VCaP (cell line): ENCODE measurements at regions not wholly inside any gene's neighbourhood (a gene's known extent, or its start where the extent isn't known, plus 50 kb on each side); places are given as distances from the start of the nearest gene placed in this dataset.

Source experiments
- H3K27ac ChIP-seq: fragments of 450-650 bp; 2 replicates; pipeline ENCODE4 v1.5.1; 2017
- CTCF ChIP-seq: fragments of 450-650 bp; conservative IDR thresholded peaks from 2 replicates; pipeline ENCODE4 v1.5.1; 2017; ENCODE audit warnings: mild to moderate bottlenecking, moderate library complexity

GRCh38 chr4:141783770-141784169, 147.4 kb downstream of the IL15 start:
- TF ChIP-seq CTCF = no peak
- no peak overlapping the region for H3K27ac ChIP-seq

- TF ChIP-seq CTCF = no peak
- no peak overlapping the region for H3K27ac ChIP-seq
Measured at GRCh38 chr4:141786946-141787345, 150.6 kb downstream of the IL15 start.

- TF ChIP-seq CTCF = no peak
- H3K27ac ChIP-seq = no peak overlapping the region
Measured at GRCh38 chr4:141788169-141788915, 152.0 kb downstream of the IL15 start.

GRCh38 chr4:141789716-141790115, 153.3 kb downstream of the IL15 start:
- H3K27ac ChIP-seq = no peak overlapping the region
- TF ChIP-seq CTCF = no peak

- H3K27ac ChIP-seq = no peak overlapping the region
- no peak for TF ChIP-seq CTCF
Measured at GRCh38 chr4:141792164-141792563, 155.8 kb downstream of the IL15 start.

GRCh38 chr4:141797966-141798365, 161.6 kb downstream of the IL15 start:
- no peak overlapping the region for H3K27ac ChIP-seq
- TF ChIP-seq CTCF = no peak

GRCh38 chr4:141801558-141801957, 165.2 kb downstream of the IL15 start:
- H3K27ac ChIP-seq = no peak overlapping the region
- no peak for TF ChIP-seq CTCF
